HG03045 (cell line): ENCODE measurements at regions not wholly inside any gene's neighbourhood (a gene's known extent, or its start where the extent isn't known, plus 50 kb on each side); places are given as distances from the start of the nearest gene placed in this dataset.
"Not testable (repeated sequence)": the region's sequence is repeated elsewhere in the genome, so short reads cannot be mapped to it uniquely, and the experiment has no call there.

ENCODE experiments used
- ATAC-seq: cut with Tn5 transposase; IDR thresholded peaks from one replicate; pipeline ENCODE4 v1.9.1; 2021; ENCODE audit warnings: mild to moderate bottlenecking, moderate library complexity; ENCODE audit not compliant: unreplicated experiment

GRCh38 chr21:33994373-33994772 lies 78.8 kb upstream of the ATP5PO start:
- no peak for ATAC-seq

GRCh38 chr21:33993286-33994231 lies 78.0 kb upstream of the ATP5PO start:
- ATAC-seq = no peak

- ATAC-seq = not testable (repeated sequence)
Observed at GRCh38 chr21:33992412-33992811, 76.8 kb upstream of the ATP5PO start.

- ATAC-seq = no peak
Observed at GRCh38 chr21:33991133-33991532, 75.5 kb upstream of the ATP5PO start.

DNA sequence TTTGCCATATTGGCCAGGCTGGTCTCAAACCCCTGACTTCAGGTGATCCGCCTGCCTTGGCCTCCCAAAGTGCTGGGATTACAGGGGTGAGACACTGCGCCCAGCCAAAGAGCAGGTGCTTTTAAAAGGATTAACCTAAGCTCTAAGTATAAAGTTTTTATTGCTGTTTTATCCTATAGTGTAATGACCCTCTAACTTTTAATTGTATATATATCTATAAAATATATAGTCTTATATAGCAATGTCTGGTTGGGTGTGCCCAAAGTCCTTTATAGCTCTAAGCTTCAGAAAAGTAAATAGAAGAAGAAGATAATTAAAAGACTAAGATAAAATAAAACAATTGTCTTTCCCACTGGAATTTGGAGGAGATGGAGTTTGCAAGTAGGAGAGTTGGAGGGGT lies 73.8 kb upstream of the ATP5PO start:
- no peak for ATAC-seq

GRCh38 chr21:33988237-33989017 lies 72.8 kb upstream of the ATP5PO start:
- no peak for ATAC-seq

DNA sequence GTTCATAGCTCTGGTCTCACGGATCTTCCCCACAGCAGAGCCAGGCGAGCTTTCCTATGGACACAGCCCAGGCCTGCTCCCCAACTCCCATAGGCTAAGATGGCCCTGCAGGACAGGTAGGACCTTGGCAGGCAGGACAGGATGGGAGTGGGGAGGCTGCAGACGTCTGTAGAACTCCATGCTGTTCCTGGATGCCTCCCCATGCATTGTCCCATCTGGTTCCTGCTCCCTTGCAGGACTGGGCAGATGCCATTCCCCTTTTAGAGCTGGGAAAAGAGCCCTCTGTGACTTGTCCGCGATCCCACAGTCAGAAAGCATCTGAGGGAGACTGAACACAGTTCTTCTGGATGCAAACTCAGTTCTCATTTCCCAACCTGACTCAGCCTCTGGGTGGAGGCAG lies 71.9 kb upstream of the ATP5PO start:
- ATAC-seq = no peak

GRCh38 chr21:33985117-33986050 lies 69.8 kb upstream of the ATP5PO start:
- ATAC-seq = no peak

GRCh38 chr21:33984021-33984481 lies 68.4 kb upstream of the ATP5PO start:
- ATAC-seq = no peak

GRCh38 chr21:33981391-33982101 lies 65.9 kb upstream of the ATP5PO start:
- no peak for ATAC-seq

DNA sequence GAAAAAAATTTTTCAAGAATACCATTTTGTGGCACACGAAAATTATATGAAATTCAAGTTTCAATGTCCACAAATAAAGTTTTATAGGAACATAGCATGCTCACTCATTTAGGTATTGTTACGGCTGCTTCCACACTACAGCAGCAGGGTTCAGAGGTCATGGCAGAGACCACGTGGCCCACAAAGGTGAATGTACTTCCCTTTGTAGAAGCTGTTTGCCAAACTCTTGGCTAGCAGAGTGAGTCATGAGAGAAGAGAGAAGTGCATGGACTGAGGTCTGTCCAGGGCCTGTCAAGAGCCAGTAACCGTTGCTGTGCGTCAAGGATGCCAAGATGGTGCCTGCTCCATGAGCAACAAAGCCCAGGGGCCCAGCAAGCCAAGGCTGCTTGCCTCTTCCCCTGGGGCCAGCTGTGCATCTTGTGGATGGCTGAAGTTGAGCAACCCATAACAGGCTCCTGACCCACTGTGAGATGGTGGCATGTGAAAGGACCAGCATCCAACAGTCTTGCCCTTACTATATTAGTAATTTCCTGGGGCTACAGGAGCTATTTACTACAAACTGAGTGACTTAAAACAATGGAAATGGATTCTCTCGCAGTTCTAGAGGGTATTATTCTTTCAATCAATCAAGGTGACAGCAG lies 64.8 kb upstream of the ATP5PO start:
- ATAC-seq = no peak

GRCh38 chr21:33978585-33978984 lies 63.0 kb upstream of the ATP5PO start:
- ATAC-seq = no peak

DNA sequence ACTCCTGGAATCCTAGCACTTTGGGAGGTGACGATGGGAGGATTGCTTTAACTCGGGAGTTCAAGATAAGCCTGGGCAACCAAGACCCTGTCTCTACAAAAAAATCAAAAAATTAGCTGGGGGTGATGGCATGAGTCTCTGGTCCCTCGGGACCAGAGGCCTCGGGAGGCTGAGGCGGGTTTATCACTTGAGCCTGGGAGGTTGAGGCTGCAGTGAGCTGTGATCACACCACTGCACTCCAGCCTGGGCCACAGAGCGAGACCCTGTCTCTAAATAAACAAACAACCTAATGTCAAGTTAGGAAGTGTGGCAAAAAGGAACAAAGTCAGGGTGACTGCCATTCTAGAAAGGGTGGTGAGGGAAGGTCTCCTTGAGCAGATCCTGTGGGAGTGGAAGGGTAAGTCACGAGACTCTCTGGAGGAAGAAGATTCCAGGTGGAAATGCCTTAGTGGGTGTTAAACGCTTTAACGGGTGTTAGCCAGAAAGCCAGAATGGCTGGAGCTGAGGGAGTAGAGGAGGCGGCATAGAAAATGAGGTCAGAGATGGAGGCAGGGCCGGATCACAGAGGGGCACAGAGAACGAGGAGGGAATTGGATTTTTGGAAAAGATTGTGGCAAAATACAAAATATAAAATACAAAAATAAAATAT lies 62.2 kb upstream of the ATP5PO start:
- no peak for ATAC-seq

GRCh38 chr21:33977017-33977720 lies 61.6 kb upstream of the ATP5PO start:
- ATAC-seq = no peak

- ATAC-seq = peak; percentile 43
Observed at GRCh38 chr21:33976082-33977016, 60.7 kb upstream of the ATP5PO start.

GRCh38 chr21:33975548-33976081 lies 60.0 kb upstream of the ATP5PO start:
- ATAC-seq = peak; percentile 79
